Type B pancreatic cell (in vitro differentiated cells): ENCODE measurements at regions not wholly inside any gene's neighbourhood (a gene's known extent, or its start where the extent isn't known, plus 50 kb on each side); places are given as distances from the start of the nearest gene placed in this dataset.

Experiments
- DNase-seq: peaks from one replicate; pipeline ENCODE4 v3.0.0; 2021; ENCODE audit warnings: mixed read lengths; ENCODE audit not compliant: unreplicated experiment; ENCODE audit errors: extremely low spot score
- H3K27ac Mint-ChIP-seq: 2 replicates; pipeline ENCODE4 v1.8.0; 2021; ENCODE audit warnings: mild to moderate bottlenecking, mixed read lengths
- H3K27me3 Mint-ChIP-seq: 2 replicates; pipeline ENCODE4 v1.8.0; 2021; ENCODE audit warnings: mixed read lengths
- H3K36me3 Mint-ChIP-seq: 2 replicates; pipeline ENCODE4 v1.8.0; 2021; ENCODE audit warnings: mixed read lengths
- H3K4me1 Mint-ChIP-seq: one replicate; pipeline ENCODE4 v1.8.0; 2021; ENCODE audit warnings: mixed read lengths; ENCODE audit not compliant: unreplicated experiment
- H3K4me3 Mint-ChIP-seq: 2 replicates; pipeline ENCODE4 v1.8.0; 2021; ENCODE audit warnings: mild to moderate bottlenecking, mixed read lengths
- H3K9me3 Mint-ChIP-seq: 2 replicates; pipeline ENCODE4 v1.8.0; 2021; ENCODE audit warnings: mixed read lengths
- TF ChIP-seq, protein P1 (sequence below): fragments of 200-600 bp; sonication (generic); conservative IDR thresholded peaks from 2 replicates; pipeline ENCODE4 v1.5.0; 2021; ENCODE audit warnings: antibody characterized with exemption, mild to moderate bottlenecking

DNA sequence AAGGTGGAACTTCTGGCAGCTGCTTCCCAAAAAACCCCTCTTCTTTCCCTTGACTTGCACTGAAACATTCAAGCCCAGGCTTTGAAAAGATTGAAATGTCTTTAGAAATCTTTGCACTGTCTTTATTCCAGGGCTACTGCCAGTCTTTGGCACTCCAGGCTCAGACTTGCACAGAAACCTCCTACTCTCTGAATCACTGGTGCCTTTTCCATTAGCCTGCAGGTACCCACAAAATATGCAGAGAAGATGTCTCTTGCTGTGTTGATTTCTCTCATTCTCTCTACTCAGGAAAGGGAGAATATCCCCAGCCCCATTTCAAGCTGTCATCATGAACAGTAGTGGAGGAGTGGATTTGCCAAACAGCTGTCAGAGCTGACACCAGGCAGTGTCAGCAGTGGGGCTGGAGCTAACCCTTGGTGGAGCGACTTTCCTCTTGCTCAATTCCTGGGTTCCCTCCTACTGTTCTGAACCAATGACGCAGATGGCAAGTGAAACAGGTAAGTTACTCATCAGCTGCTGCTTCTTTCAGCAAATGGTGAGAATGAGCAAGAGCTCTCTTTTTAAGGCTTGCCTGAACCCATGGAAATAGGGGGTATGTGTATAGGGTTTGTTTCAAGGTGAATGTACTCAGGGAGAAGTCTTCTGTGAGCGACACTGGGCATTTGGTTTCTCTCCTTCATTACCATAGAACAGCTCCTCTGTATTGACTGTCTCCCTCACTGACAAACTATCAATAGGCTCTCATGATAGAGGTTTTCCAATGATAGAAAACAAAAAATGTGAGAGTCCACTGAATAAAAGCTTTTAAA is 362.4 kb downstream of the ADRA2A start:
- H3K27me3 Mint-ChIP-seq, result peaks cover 23% of the 10 kb centered on the region
- no peaks in the 10 kb centered on the region for H3K36me3 Mint-ChIP-seq
- DNase-seq, result no peak
- no peaks in the 10 kb centered on the region for H3K9me3 Mint-ChIP-seq
- TF ChIP-seq, protein P1, sequence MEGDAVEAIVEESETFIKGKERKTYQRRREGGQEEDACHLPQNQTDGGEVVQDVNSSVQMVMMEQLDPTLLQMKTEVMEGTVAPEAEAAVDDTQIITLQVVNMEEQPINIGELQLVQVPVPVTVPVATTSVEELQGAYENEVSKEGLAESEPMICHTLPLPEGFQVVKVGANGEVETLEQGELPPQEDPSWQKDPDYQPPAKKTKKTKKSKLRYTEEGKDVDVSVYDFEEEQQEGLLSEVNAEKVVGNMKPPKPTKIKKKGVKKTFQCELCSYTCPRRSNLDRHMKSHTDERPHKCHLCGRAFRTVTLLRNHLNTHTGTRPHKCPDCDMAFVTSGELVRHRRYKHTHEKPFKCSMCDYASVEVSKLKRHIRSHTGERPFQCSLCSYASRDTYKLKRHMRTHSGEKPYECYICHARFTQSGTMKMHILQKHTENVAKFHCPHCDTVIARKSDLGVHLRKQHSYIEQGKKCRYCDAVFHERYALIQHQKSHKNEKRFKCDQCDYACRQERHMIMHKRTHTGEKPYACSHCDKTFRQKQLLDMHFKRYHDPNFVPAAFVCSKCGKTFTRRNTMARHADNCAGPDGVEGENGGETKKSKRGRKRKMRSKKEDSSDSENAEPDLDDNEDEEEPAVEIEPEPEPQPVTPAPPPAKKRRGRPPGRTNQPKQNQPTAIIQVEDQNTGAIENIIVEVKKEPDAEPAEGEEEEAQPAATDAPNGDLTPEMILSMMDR, result no peak
- no peaks in the 10 kb centered on the region for H3K4me1 Mint-ChIP-seq
- H3K4me3 Mint-ChIP-seq, result no peak overlapping the region
- no peak overlapping the region for H3K27ac Mint-ChIP-seq

DNA sequence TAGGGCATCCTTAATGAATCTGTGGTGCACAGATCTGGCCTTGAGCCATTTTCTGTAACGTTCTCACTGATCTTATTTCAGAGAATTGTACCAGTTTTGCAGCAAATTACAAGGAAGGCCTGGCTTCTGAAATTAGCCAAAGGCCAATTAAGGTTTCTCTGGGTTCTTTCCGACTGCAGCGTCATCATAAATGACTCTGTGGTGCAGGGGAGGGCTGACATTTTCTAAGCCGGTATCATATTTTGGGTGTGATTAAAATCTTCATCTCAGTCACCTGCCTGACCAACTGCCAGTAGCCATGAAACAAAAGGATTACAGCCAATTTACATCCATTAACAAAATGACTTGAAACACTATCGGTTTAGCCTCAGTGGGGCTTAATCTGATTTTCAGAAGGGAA is 363.7 kb downstream of the ADRA2A start:
- no peaks in the 10 kb centered on the region for H3K9me3 Mint-ChIP-seq
- H3K4me3 Mint-ChIP-seq, result no peak overlapping the region
- H3K27ac Mint-ChIP-seq, result no peak overlapping the region
- peaks cover under 1% of the 10 kb centered on the region for H3K4me1 Mint-ChIP-seq
- no peaks in the 10 kb centered on the region for H3K36me3 Mint-ChIP-seq
- TF ChIP-seq, protein P1, result no peak
- DNase-seq, result no peak
- peaks cover 23% of the 10 kb centered on the region for H3K27me3 Mint-ChIP-seq

DNA sequence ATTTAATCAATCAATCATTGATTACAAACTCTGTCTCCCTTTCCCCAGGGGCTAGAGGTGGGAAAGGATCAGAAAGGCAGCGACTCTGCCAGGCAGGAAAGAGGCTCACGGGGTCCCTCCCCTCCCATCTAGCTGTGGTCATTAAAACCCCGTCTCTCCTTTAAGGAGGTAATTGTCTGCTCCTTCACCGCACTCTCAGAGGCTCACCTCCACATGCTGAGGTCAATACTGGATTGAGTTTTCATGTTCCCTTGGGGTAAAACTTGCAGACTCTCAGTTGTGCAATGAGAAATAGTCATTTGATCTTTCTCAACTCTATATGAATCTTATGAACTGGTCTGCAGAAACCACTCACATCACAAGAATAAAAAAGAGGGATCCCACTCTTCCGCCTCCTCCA is 368.8 kb downstream of the ADRA2A start:
- H3K36me3 Mint-ChIP-seq, result no peaks in the 10 kb centered on the region
- no peaks in the 10 kb centered on the region for H3K9me3 Mint-ChIP-seq
- peaks cover 23% of the 10 kb centered on the region for H3K27me3 Mint-ChIP-seq
- peaks cover 11% of the 10 kb centered on the region for H3K4me1 Mint-ChIP-seq
- H3K4me3 Mint-ChIP-seq, result no peak overlapping the region
- TF ChIP-seq, protein P1, result no peak
- no peak for DNase-seq
- no peak overlapping the region for H3K27ac Mint-ChIP-seq

DNA sequence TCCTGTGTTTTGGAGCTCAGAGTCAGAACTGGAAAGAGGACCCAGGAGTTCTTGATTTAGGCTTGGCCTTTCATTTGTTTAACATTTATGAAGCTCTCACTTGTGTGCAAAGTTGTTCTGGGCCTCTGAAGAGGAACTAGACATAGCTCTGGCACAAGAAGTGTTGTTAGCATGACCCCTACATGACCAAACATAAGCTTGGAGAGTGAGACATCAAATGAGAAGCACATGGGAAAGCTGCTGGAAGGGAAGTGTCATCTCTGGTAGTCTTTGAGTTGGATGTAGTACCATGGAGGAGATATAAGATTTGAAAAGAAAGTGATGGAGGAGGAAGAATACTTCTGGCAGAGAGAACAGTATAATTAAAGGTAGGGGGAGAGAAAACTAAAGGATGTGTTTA is 370.1 kb downstream of the ADRA2A start:
- Mint-ChIP-seq H3K36me3 (no peaks in the 10 kb centered on the region), H3K9me3 (no peaks in the 10 kb centered on the region), H3K27me3 (peaks cover 19% of the 10 kb centered on the region), H3K4me1 (peaks cover 11% of the 10 kb centered on the region), H3K27ac (no peak overlapping the region), H3K4me3 (no peak overlapping the region)
- DNase-seq, result no peak
- TF ChIP-seq, protein P1, result no peak

DNA sequence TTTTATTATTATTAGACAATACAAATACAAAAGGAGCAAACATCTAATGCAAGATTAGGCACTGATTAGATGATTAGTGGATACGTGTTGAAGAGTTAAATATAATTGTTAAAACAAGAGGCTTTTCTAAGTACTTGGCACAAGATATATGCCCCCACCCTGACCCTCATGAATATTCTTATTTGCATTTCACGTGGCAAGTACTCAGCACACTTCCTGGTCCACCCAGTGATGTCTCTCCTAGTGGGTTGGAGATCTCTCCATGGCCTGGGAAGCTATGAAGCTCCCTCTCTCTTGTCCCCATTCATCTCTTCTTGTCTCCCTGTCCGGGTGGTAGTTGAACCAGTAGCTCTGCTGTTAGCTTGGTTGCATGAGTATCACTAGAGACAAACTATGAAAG is 375.3 kb downstream of the ADRA2A start:
- peaks cover 3% of the 10 kb centered on the region for H3K9me3 Mint-ChIP-seq
- peaks cover 14% of the 10 kb centered on the region for H3K27me3 Mint-ChIP-seq
- no peaks in the 10 kb centered on the region for H3K36me3 Mint-ChIP-seq
- H3K27ac Mint-ChIP-seq, result no peak overlapping the region
- no peak for DNase-seq
- H3K4me1 Mint-ChIP-seq, result no peaks in the 10 kb centered on the region
- no peak overlapping the region for H3K4me3 Mint-ChIP-seq
- TF ChIP-seq, protein P1, result no peak
